ENCODE measurements at regions not wholly inside any gene's neighbourhood (a gene's known extent, or its start where the extent isn't known, plus 50 kb on each side); places are given as distances from the start of the nearest gene placed in this dataset.

DNA sequence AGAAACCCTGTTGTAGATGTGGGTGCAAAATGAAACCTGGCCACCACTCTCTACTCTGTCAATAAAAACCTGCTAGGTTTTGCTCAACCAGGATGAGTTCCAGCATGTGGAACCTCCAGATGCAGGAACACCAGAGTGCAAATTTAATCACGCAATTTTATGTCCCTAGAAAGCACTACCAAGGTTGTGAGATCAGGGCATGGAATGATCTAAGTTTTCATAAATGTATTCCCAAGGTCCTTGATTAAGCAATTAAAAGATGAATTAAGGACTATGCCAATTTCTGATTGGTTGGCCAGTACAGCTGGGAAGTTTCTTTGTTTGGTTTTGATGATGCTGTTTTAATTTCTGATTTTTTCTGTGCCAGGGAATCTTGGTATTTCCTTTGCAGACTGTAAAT lies 179.2 kb downstream of the KCNS3 start:
- ChIA-PET POLR2A (no interaction called here), CTCF (no interaction called here)
- Histone ChIP-seq H3K27ac (no peak overlapping the region), H3K9me3 (no peaks in the 10 kb centered on the region), H3K4me2 (no peak overlapping the region), H3K4me3 (no peak overlapping the region), H3K4me1 (no peaks in the 10 kb centered on the region)
- TF ChIP-seq GATA3 (IDR thresholded peaks at IDR 0.05; ENCODE audit: borderline replicate concordance) (no peak), EHMT2 (IDR thresholded peaks at IDR 0.05; ENCODE audit: low read depth) (no peak), RCOR1 (IDR thresholded peaks at IDR 0.05; ENCODE audit: low read depth, low read length) (no peak), EP300 (IDR thresholded peaks at IDR 0.05) (no peak), CHD4 (IDR thresholded peaks at IDR 0.05; ENCODE audit: borderline replicate concordance) (no peak), POLR2A (IDR thresholded peaks at IDR 0.05; ENCODE audit: low read length) (no peak), HOXB13 (CRISPR knock-in tag; IDR thresholded peaks at IDR 0.05; ENCODE audit: low read depth) (no peak), MYC (IDR thresholded peaks at IDR 0.05; ENCODE audit: borderline replicate concordance, low read length) (no peak), CTCF (IDR thresholded peaks at IDR 0.05) (no peak), JUN (IDR thresholded peaks at IDR 0.05) (no peak), ZSCAN20 (CRISPR knock-in tag; IDR thresholded peaks at IDR 0.05) (no peak), FOSB (CRISPR knock-in tag; IDR thresholded peaks at IDR 0.05) (no peak), TFCP2L1 (CRISPR knock-in tag; IDR thresholded peaks at IDR 0.05) (no peak)
- TF ChIP-seq, protein P1, sequence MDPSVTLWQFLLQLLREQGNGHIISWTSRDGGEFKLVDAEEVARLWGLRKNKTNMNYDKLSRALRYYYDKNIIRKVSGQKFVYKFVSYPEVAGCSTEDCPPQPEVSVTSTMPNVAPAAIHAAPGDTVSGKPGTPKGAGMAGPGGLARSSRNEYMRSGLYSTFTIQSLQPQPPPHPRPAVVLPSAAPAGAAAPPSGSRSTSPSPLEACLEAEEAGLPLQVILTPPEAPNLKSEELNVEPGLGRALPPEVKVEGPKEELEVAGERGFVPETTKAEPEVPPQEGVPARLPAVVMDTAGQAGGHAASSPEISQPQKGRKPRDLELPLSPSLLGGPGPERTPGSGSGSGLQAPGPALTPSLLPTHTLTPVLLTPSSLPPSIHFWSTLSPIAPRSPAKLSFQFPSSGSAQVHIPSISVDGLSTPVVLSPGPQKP (IDR thresholded peaks at IDR 0.05; ENCODE audit: low read depth, low read length): no peak
- FAIRE-seq (no peak), DNase-seq (ENCODE audit: low read depth in 1 of 2, low spot score in 1 of 2) (no peak), ATAC-seq (no peak)
- 8% methylated on average over 1 of the region's 1 CpG for WGBS (ENCODE audit: missing lambda C conversion rate)

- no peak for DNase-seq (ENCODE audit: low read depth in 1 of 2, low spot score in 1 of 2)
- no peak for ATAC-seq
- WGBS (ENCODE audit: missing lambda C conversion rate): 11% methylated on average over 3 of the region's 3 CpGs
- ChIA-PET POLR2A (no interaction called here), CTCF (no interaction called here)
- no peaks in the 10 kb centered on the region for H3K9me3 ChIP-seq
- FAIRE-seq: no peak
- no peak overlapping the region for H3K4me3 ChIP-seq
- TF ChIP-seq RFX5 (IDR thresholded peaks at IDR 0.05) (no peak), MAFK (IDR thresholded peaks at IDR 0.05; ENCODE audit: partially characterized antibody) (no peak), MYC (IDR thresholded peaks at IDR 0.05; ENCODE audit: borderline replicate concordance, low read length) (no peak), HOXA7 (CRISPR knock-in tag; IDR thresholded peaks at IDR 0.05) (no peak), BCL3 (IDR thresholded peaks at IDR 0.05) (no peak), MAZ (IDR thresholded peaks at IDR 0.05; ENCODE audit: borderline replicate concordance, low read depth, low read length) (no peak), SMC3 (IDR thresholded peaks at IDR 0.05) (no peak), GATA3 (IDR thresholded peaks at IDR 0.05; ENCODE audit: borderline replicate concordance) (no peak), HES2 (IDR thresholded peaks at IDR 0.05) (no peak), POLR2AphosphoS2 (conservative IDR thresholded peaks at IDR 0.05; ENCODE audit: low read length) (no peak), HEYL (CRISPR knock-in tag; IDR thresholded peaks at IDR 0.05) (no peak), FOXS1 (CRISPR knock-in tag; IDR thresholded peaks at IDR 0.05) (no peak)
- H3K4me1 ChIP-seq: no peaks in the 10 kb centered on the region
- no peak overlapping the region for H3K27ac ChIP-seq
- no peak overlapping the region for H3K4me2 ChIP-seq
Observed at GRCh38 chr2:18055290-18055689, 176.8 kb downstream of the KCNS3 start.
